Fibroblast of skin of back (primary cell): ENCODE measurements at regions not wholly inside any gene's neighbourhood (a gene's known extent, or its start where the extent isn't known, plus 50 kb on each side); places are given as distances from the start of the nearest gene placed in this dataset.
"Not testable (repeated sequence)": the region's sequence is repeated elsewhere in the genome, so short reads cannot be mapped to it uniquely, and the experiment has no call there.

Experiments used
- DNase-seq: peaks from one replicate; pipeline ENCODE4 v3.0.0-alpha.2; 2013

- DNase-seq = not testable (repeated sequence)
These were observed 64.2 kb upstream of the METTL9 start for GRCh38 chr16:21535201-21535600.

GRCh38 chr16:21536740-21537139, 62.6 kb upstream of the METTL9 start:
- DNase-seq = not testable (repeated sequence)

GRCh38 chr16:21537598-21537997, 61.8 kb upstream of the METTL9 start:
- not testable (repeated sequence) for DNase-seq

- DNase-seq = not testable (repeated sequence)
These were observed 60.2 kb upstream of the METTL9 start for GRCh38 chr16:21539107-21539618.

DNA sequence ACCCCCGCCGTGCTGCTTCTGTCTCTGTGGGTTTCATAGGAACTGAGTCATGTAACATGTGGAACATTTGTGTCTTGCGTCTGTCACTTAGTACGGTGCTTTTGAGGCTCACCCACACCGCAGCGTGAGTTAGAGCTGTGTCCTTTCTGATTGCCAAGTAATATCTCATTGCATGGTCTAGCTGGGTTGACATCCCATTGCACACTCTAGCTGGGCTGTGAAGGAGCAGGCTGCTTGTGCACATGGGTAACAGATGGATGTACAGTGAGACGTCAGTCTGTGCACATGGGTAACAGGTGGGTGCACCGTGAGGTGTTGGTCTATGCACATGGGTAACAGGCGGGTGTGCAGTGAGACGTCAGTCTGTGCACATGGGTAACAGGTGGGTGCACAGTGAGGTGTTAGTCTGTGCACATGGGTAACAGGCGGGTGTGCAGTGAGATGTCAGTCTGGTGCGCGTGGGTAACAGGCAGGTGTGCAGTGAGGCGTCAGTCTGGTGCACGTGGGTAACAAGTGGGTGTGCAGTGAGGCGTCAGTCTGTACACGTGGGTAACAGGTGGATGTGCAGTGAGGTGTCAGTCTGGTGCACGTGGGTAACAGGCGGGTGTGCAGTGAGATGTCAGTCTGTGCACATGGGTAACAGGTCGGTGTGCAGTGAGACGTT, 58.5 kb upstream of the METTL9 start:
- DNase-seq = not testable (repeated sequence)

DNA sequence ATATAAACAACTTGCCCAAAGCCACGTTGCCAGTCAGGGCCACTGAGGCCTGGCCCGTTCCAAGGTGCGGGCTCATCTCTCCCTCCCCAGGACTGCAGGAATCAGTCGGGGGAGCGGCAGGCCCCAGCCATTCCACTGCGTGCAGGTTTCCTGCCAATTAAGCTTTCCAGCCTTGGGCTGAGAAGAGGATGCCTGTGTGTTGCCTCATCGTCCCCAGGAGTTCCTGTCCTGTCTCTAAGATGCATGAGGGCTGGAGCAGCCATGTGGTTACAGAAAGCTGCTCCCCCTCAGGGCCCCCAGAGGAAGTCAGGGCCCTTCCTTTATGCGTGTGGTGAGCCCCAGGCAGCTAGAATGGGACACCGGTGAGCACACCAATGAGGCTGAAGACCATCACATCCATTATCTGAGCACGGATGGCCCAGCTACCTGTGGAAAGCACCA, 57.7 kb upstream of the METTL9 start:
- not testable (repeated sequence) for DNase-seq

DNA sequence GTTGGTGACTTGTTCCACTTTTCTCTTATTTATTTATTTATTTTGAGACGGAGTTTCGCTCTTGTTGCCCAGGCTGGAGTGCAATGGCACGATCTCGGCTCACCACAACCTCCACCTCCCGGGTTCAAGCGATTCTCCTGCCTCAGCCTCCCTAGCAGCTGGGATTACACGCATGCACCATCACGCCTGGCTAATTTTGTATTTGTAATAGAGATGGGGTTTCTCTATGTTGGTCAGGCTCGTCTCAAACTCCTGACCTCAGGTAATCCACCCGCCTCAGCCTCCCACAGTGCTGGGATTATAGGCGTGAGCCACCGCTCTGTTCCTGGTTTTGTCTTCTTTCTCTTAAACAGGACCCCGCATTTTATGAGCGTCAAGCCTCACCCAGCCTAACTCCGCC, 57.3 kb upstream of the METTL9 start:
- DNase-seq = not testable (repeated sequence)

GRCh38 chr16:21542491-21543124, 56.8 kb upstream of the METTL9 start:
- DNase-seq = not testable (repeated sequence)

GRCh38 chr16:21543151-21543836, 56.1 kb upstream of the METTL9 start:
- DNase-seq = not testable (repeated sequence)

- not testable (repeated sequence) for DNase-seq
These were observed 53.6 kb upstream of the METTL9 start for GRCh38 chr16:21545664-21546326.

DNA sequence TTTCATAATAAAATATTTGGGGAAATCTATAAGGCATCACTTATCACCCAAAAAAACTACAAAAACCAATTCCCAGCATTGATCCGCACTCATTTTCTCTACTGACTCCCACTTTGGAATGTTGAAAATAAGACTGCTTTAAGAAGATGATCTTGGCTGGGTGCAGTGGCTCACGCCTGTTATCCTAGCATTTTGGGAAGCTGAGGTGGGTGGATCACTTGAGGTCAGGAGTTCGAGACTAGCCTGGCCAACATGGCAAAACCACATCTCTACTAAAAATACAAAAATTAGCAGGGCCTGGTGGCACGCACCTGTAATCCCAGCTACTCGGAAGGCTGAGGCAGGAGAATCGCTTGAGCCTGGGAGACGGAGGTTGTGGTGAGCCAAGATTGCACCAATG, 50.0 kb upstream of the METTL9 start:
- not testable (repeated sequence) for DNase-seq
